ENCODE measurements at regions not wholly inside any gene's neighbourhood (a gene's known extent, or its start where the extent isn't known, plus 50 kb on each side); places are given as distances from the start of the nearest gene placed in this dataset.

- Histone ChIP-seq H2AK5ac (ENCODE audit: low read length) (no peak overlapping the region), H2BK15ac (replicated peaks; ENCODE audit: low read depth) (no peak overlapping the region), H3K27ac (ENCODE audit: low read depth, low read length) (no peak overlapping the region), H4K8ac (ENCODE audit: low read depth, low read length) (no peak overlapping the region), H3K4me3 (ENCODE audit: low read length) (no peak overlapping the region), H3K56ac (ENCODE audit: low read length) (no peak overlapping the region), H4K5ac (ENCODE audit: low read length) (no peak overlapping the region), H3K4me1 (ENCODE audit: control insufficient read depth, low read depth, low read length) (no peaks in the 10 kb centered on the region), H3K9ac (ENCODE audit: low read length) (no peak overlapping the region), H2BK5ac (ENCODE audit: low read length) (no peak overlapping the region), H2BK120ac (ENCODE audit: low read depth, low read length) (no peak overlapping the region), H3K27me3 (ENCODE audit: insufficient read depth, low read length, poor library complexity) (no peaks in the 10 kb centered on the region), H3K79me1 (ENCODE audit: low read length) (no peaks in the 10 kb centered on the region), H3K4me2 (ENCODE audit: low read length) (no peak overlapping the region), H3K23ac (ENCODE audit: low read length) (no peak overlapping the region), H3K36me3 (ENCODE audit: control insufficient read depth, insufficient read depth, low read length) (no peaks in the 10 kb centered on the region), H3K4ac (ENCODE audit: low read depth, low read length) (no peak overlapping the region), H3K18ac (ENCODE audit: low read length) (no peak overlapping the region), H3K79me2 (ENCODE audit: control insufficient read depth, insufficient read depth, low read length) (no peaks in the 10 kb centered on the region)
- DNase-seq: no peak
- WGBS (ENCODE audit: extremely low coverage, insufficient coverage, low lambda C conversion rate): no CpG with 5 or more reads among the region's 3 CpGs
Measured at GRCh38 chr9:95613670-95614069, 96.9 kb upstream of the PTCH1 start.

- no peak for DNase-seq
- no peak overlapping the region for H3K18ac ChIP-seq (ENCODE audit: low read length)
- H4K8ac ChIP-seq (ENCODE audit: low read depth, low read length): no peak overlapping the region
- no peak overlapping the region for H2BK15ac ChIP-seq (replicated peaks; ENCODE audit: low read depth)
- H3K4me2 ChIP-seq (ENCODE audit: low read length): no peak overlapping the region
- H3K79me2 ChIP-seq (ENCODE audit: control insufficient read depth, insufficient read depth, low read length): no peaks in the 10 kb centered on the region
- H3K4me3 ChIP-seq (ENCODE audit: low read length): no peak overlapping the region
- no peaks in the 10 kb centered on the region for H3K79me1 ChIP-seq (ENCODE audit: low read length)
- H2BK5ac ChIP-seq (ENCODE audit: low read length): no peak overlapping the region
- H3K36me3 ChIP-seq (ENCODE audit: control insufficient read depth, insufficient read depth, low read length): no peaks in the 10 kb centered on the region
- H3K9ac ChIP-seq (ENCODE audit: low read length): no peak overlapping the region
- no peak overlapping the region for H3K23ac ChIP-seq (ENCODE audit: low read length)
- H3K27me3 ChIP-seq (ENCODE audit: insufficient read depth, low read length, poor library complexity): no peaks in the 10 kb centered on the region
- no peak overlapping the region for H4K5ac ChIP-seq (ENCODE audit: low read length)
- no peak overlapping the region for H3K4ac ChIP-seq (ENCODE audit: low read depth, low read length)
- H2AK5ac ChIP-seq (ENCODE audit: low read length): no peak overlapping the region
- no peaks in the 10 kb centered on the region for H3K4me1 ChIP-seq (ENCODE audit: control insufficient read depth, low read depth, low read length)
- H3K56ac ChIP-seq (ENCODE audit: low read length): no peak overlapping the region
- no CpG with 5 or more reads among the region's 5 CpGs for WGBS (ENCODE audit: extremely low coverage, insufficient coverage, low lambda C conversion rate)
- H2BK120ac ChIP-seq (ENCODE audit: low read depth, low read length): no peak overlapping the region
- H3K27ac ChIP-seq (ENCODE audit: low read depth, low read length): no peak overlapping the region
Measured at GRCh38 chr9:95611354-95611753, 94.6 kb upstream of the PTCH1 start.

- Histone ChIP-seq H3K56ac (ENCODE audit: low read length) (no peak overlapping the region), H3K4ac (ENCODE audit: low read depth, low read length) (no peak overlapping the region), H3K4me3 (ENCODE audit: low read length) (no peak overlapping the region), H3K27ac (ENCODE audit: low read depth, low read length) (no peak overlapping the region), H3K4me1 (ENCODE audit: control insufficient read depth, low read depth, low read length) (no peaks in the 10 kb centered on the region), H2BK5ac (ENCODE audit: low read length) (no peak overlapping the region), H2BK120ac (ENCODE audit: low read depth, low read length) (no peak overlapping the region), H3K23ac (ENCODE audit: low read length) (no peak overlapping the region), H3K36me3 (ENCODE audit: control insufficient read depth, insufficient read depth, low read length) (no peaks in the 10 kb centered on the region), H3K79me2 (ENCODE audit: control insufficient read depth, insufficient read depth, low read length) (no peaks in the 10 kb centered on the region), H3K18ac (ENCODE audit: low read length) (no peak overlapping the region), H3K79me1 (ENCODE audit: low read length) (no peaks in the 10 kb centered on the region), H3K9ac (ENCODE audit: low read length) (no peak overlapping the region), H4K8ac (ENCODE audit: low read depth, low read length) (no peak overlapping the region), H2BK15ac (replicated peaks; ENCODE audit: low read depth) (no peak overlapping the region), H3K27me3 (ENCODE audit: insufficient read depth, low read length, poor library complexity) (no peaks in the 10 kb centered on the region), H3K4me2 (ENCODE audit: low read length) (no peak overlapping the region), H4K5ac (ENCODE audit: low read length) (no peak overlapping the region), H2AK5ac (ENCODE audit: low read length) (no peak overlapping the region)
- WGBS (ENCODE audit: extremely low coverage, insufficient coverage, low lambda C conversion rate): no CpG with 5 or more reads among the region's 16 CpGs
- DNase-seq: no peak
Measured at GRCh38 chr9:95610006-95610785, 93.4 kb upstream of the PTCH1 start.

GRCh38 chr9:95609426-95609825, 92.7 kb upstream of the PTCH1 start:
- Histone ChIP-seq H3K18ac (ENCODE audit: low read length) (no peak overlapping the region), H3K4ac (ENCODE audit: low read depth, low read length) (no peak overlapping the region), H3K27ac (ENCODE audit: low read depth, low read length) (no peak overlapping the region)

GRCh38 chr9:95608341-95608740, 91.6 kb upstream of the PTCH1 start:
- no peak for DNase-seq
- Histone ChIP-seq H3K27me3 (ENCODE audit: insufficient read depth, low read length, poor library complexity) (no peaks in the 10 kb centered on the region), H3K79me1 (ENCODE audit: low read length) (no peaks in the 10 kb centered on the region), H3K4me3 (ENCODE audit: low read length) (no peak overlapping the region), H3K4me1 (ENCODE audit: control insufficient read depth, low read depth, low read length) (no peaks in the 10 kb centered on the region), H3K56ac (ENCODE audit: low read length) (no peak overlapping the region), H3K4me2 (ENCODE audit: low read length) (no peak overlapping the region), H2AK5ac (ENCODE audit: low read length) (no peak overlapping the region), H3K27ac (ENCODE audit: low read depth, low read length) (no peak overlapping the region), H3K4ac (ENCODE audit: low read depth, low read length) (no peak overlapping the region), H2BK15ac (replicated peaks; ENCODE audit: low read depth) (no peak overlapping the region), H3K79me2 (ENCODE audit: control insufficient read depth, insufficient read depth, low read length) (no peaks in the 10 kb centered on the region), H3K36me3 (ENCODE audit: control insufficient read depth, insufficient read depth, low read length) (no peaks in the 10 kb centered on the region), H2BK5ac (ENCODE audit: low read length) (no peak overlapping the region), H3K18ac (ENCODE audit: low read length) (no peak overlapping the region), H4K5ac (ENCODE audit: low read length) (no peak overlapping the region), H4K8ac (ENCODE audit: low read depth, low read length) (no peak overlapping the region), H3K9ac (ENCODE audit: low read length) (no peak overlapping the region), H2BK120ac (ENCODE audit: low read depth, low read length) (no peak overlapping the region), H3K23ac (ENCODE audit: low read length) (no peak overlapping the region)
- WGBS (ENCODE audit: extremely low coverage, insufficient coverage, low lambda C conversion rate): no CpG with 5 or more reads among the region's 1 CpG

More at GRCh38 chr9:95609426-95609825, 92.7 kb upstream of the PTCH1 start:
- DNase-seq: no peak
- Histone ChIP-seq H3K9ac (ENCODE audit: low read length) (no peak overlapping the region), H3K4me2 (ENCODE audit: low read length) (no peak overlapping the region), H4K8ac (ENCODE audit: low read depth, low read length) (no peak overlapping the region), H2BK120ac (ENCODE audit: low read depth, low read length) (no peak overlapping the region), H3K36me3 (ENCODE audit: control insufficient read depth, insufficient read depth, low read length) (no peaks in the 10 kb centered on the region), H2BK15ac (replicated peaks; ENCODE audit: low read depth) (no peak overlapping the region), H3K79me1 (ENCODE audit: low read length) (no peaks in the 10 kb centered on the region), H2AK5ac (ENCODE audit: low read length) (no peak overlapping the region), H4K5ac (ENCODE audit: low read length) (no peak overlapping the region), H3K79me2 (ENCODE audit: control insufficient read depth, insufficient read depth, low read length) (no peaks in the 10 kb centered on the region), H2BK5ac (ENCODE audit: low read length) (no peak overlapping the region), H3K4me1 (ENCODE audit: control insufficient read depth, low read depth, low read length) (no peaks in the 10 kb centered on the region), H3K56ac (ENCODE audit: low read length) (no peak overlapping the region), H3K4me3 (ENCODE audit: low read length) (no peak overlapping the region), H3K27me3 (ENCODE audit: insufficient read depth, low read length, poor library complexity) (no peaks in the 10 kb centered on the region), H3K23ac (ENCODE audit: low read length) (no peak overlapping the region)
- WGBS (ENCODE audit: extremely low coverage, insufficient coverage, low lambda C conversion rate): no CpG with 5 or more reads among the region's 7 CpGs

- no peak for DNase-seq
- Histone ChIP-seq H3K79me1 (ENCODE audit: low read length) (no peaks in the 10 kb centered on the region), H3K27me3 (ENCODE audit: insufficient read depth, low read length, poor library complexity) (no peaks in the 10 kb centered on the region), H3K27ac (ENCODE audit: low read depth, low read length) (no peak overlapping the region), H3K4me2 (ENCODE audit: low read length) (no peak overlapping the region), H3K79me2 (ENCODE audit: control insufficient read depth, insufficient read depth, low read length) (no peaks in the 10 kb centered on the region), H4K8ac (ENCODE audit: low read depth, low read length) (no peak overlapping the region), H3K36me3 (ENCODE audit: control insufficient read depth, insufficient read depth, low read length) (no peaks in the 10 kb centered on the region), H2BK120ac (ENCODE audit: low read depth, low read length) (no peak overlapping the region), H2BK15ac (replicated peaks; ENCODE audit: low read depth) (no peak overlapping the region), H3K9ac (ENCODE audit: low read length) (no peak overlapping the region), H3K4me3 (ENCODE audit: low read length) (no peak overlapping the region), H3K4me1 (ENCODE audit: control insufficient read depth, low read depth, low read length) (no peaks in the 10 kb centered on the region), H2BK5ac (ENCODE audit: low read length) (no peak overlapping the region), H3K4ac (ENCODE audit: low read depth, low read length) (no peak overlapping the region), H4K5ac (ENCODE audit: low read length) (no peak overlapping the region), H3K23ac (ENCODE audit: low read length) (no peak overlapping the region), H2AK5ac (ENCODE audit: low read length) (no peak overlapping the region), H3K18ac (ENCODE audit: low read length) (no peak overlapping the region), H3K56ac (ENCODE audit: low read length) (no peak overlapping the region)
- no CpG with 5 or more reads among the region's 5 CpGs for WGBS (ENCODE audit: extremely low coverage, insufficient coverage, low lambda C conversion rate)
Measured at GRCh38 chr9:95607507-95607906, 90.7 kb upstream of the PTCH1 start.
